ENCODE measurements at regions not wholly inside any gene's neighbourhood (a gene's known extent, or its start where the extent isn't known, plus 50 kb on each side); places are given as distances from the start of the nearest gene placed in this dataset.

- no peak for DNase-seq
Observed at GRCh38 chr7:120164-120991, 72.0 kb upstream of the FAM20C start.

- DNase-seq, result no peak
Observed at GRCh38 chr7:121002-121785, 71.2 kb upstream of the FAM20C start.

- DNase-seq, result no peak
Observed at GRCh38 chr7:123237-123636, 69.1 kb upstream of the FAM20C start.

- no peak for DNase-seq
Observed at GRCh38 chr7:124130-124949, 68.0 kb upstream of the FAM20C start.

GRCh38 chr7:125061-125475 is 67.3 kb upstream of the FAM20C start:
- no peak for DNase-seq

- no peak for DNase-seq
Observed at GRCh38 chr7:125661-126060, 66.7 kb upstream of the FAM20C start.

- DNase-seq, result no peak
Observed at GRCh38 chr7:126368-126767, 66.0 kb upstream of the FAM20C start.

GRCh38 chr7:127064-127598 is 65.2 kb upstream of the FAM20C start:
- no peak for DNase-seq

GRCh38 chr7:128171-129080 is 63.9 kb upstream of the FAM20C start:
- no peak for DNase-seq

- DNase-seq, result peak; percentile 19
Observed at GRCh38 chr7:129366-130221, 62.8 kb upstream of the FAM20C start.

GRCh38 chr7:130222-130572 is 62.2 kb upstream of the FAM20C start:
- DNase-seq, result no peak

GRCh38 chr7:130875-131780 is 61.2 kb upstream of the FAM20C start:
- no peak for DNase-seq

GRCh38 chr7:131781-132482 is 60.4 kb upstream of the FAM20C start:
- DNase-seq, result peak; percentile 46

GRCh38 chr7:132899-133298 is 59.5 kb upstream of the FAM20C start:
- DNase-seq, result no peak

- DNase-seq, result no peak
Observed at GRCh38 chr7:133470-133869, 58.9 kb upstream of the FAM20C start.

GRCh38 chr7:134029-134428 is 58.3 kb upstream of the FAM20C start:
- no peak for DNase-seq

- DNase-seq, result no peak
Observed at GRCh38 chr7:134561-135256, 57.7 kb upstream of the FAM20C start.

GRCh38 chr7:135257-135653 is 57.1 kb upstream of the FAM20C start:
- no peak for DNase-seq
